Esophagus (tissue), 2 donors: ENCODE measurements at regions not wholly inside any gene's neighbourhood (a gene's known extent, or its start where the extent isn't known, plus 50 kb on each side); places are given as distances from the start of the nearest gene placed in this dataset.

Source experiments
- H3K27ac ChIP-seq, 2 donors: one replicate each; pipeline ENCODE4 v1.5.1; 2013; ENCODE audit warnings: low read depth in 2 of 2, mild to moderate bottlenecking in 2 of 2, inconsistent platforms in 1 of 2, low read length in 1 of 2, moderate library complexity in 1 of 2
- H3K27me3 ChIP-seq, 2 donors: one replicate each; pipeline ENCODE4 v1.6.1; 2013; ENCODE audit warnings: low read length in 2 of 2, control low read depth in 1 of 2, mild to moderate bottlenecking in 1 of 2; ENCODE audit not compliant: insufficient read depth in 2 of 2, control insufficient read depth in 1 of 2
- H3K36me3 ChIP-seq, 2 donors: one replicate each; pipeline ENCODE4 v1.6.1; 2013; ENCODE audit warnings: low read length in 1 of 2; ENCODE audit not compliant: control insufficient read depth in 2 of 2, insufficient read depth in 2 of 2
- H3K4me1 ChIP-seq, 2 donors: one replicate each; pipeline ENCODE4 v1.6.1; 2013; ENCODE audit warnings: low read length in 1 of 2; ENCODE audit not compliant: control insufficient read depth in 2 of 2, insufficient read depth in 2 of 2
- H3K4me3 ChIP-seq, 2 donors: one replicate each; pipeline ENCODE4 v1.5.1; 2013; ENCODE audit warnings: low read length in 2 of 2, mild to moderate bottlenecking in 2 of 2, low read depth in 1 of 2, moderate library complexity in 1 of 2
- H3K9me3 ChIP-seq, 2 donors: one replicate each; pipeline ENCODE4 v1.6.1; 2013; ENCODE audit warnings: mild to moderate bottlenecking in 2 of 2, low read depth in 1 of 2, low read length in 1 of 2, moderate library complexity in 1 of 2; ENCODE audit not compliant: control insufficient read depth in 2 of 2, insufficient read depth in 1 of 2
- WGBS, 2 donors: extraction: QIAGEN DNeasy Blood & Tissue Kit; methylation state at CpG; one replicate each; pipeline ENCODE4 v1.1.7; 2013; 5-methylcytosine and 5-hydroxymethylcytosine counted together
- donor health status: healthy with polysubstance abuse.
- donor health status: Bipolar disorder and iron deficiency.

DNA sequence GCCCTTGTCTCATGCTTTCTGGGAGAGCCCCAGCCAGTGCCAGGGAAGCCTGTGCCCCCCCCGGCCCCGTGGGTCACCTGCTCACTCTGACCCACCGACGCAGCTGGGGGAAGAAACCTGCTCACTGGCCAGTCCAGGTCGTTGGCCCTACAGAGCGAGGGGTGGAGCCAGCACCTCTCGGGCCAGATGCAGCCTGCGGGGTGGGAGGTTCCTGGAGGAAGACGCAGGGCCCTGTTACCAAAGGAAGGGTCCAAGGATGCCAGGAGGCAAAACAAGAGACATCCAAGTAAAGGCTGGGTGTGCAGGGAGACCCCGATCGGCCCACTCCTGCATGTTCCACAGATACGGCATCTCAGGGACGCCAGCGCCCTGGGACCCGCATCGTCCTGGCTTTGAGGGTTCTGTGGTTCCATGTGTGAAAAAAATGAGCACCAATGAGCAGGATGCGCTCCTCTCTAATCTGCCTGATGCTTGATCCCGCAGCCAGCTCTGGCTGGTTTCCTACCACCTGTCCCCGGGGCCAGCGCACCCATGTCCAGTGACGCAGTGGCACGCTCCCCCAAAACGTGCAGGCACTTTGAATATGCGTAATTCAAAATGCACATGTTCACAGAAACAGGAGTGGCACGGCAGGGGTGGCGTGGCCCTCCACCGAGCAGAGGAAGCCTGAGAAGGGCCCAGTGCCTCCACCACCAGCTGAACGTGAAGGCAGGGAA lies 66.0 kb upstream of the GALNT9 start:
- Histone ChIP-seq H3K4me3 (no peak overlapping the region), H3K36me3 (no peaks in the 10 kb centered on the region), H3K27ac (no peak overlapping the region), H3K4me1 (no peaks in the 10 kb centered on the region), H3K9me3 (peaks cover 0 to 5% of the 10 kb centered on the region in 2 donors), H3K27me3 (peaks cover 0 to 11% of the 10 kb centered on the region in 2 donors)
- WGBS, 2 donors = 75 to 81% methylated on average over 28 of the region's 28 CpGs

DNA sequence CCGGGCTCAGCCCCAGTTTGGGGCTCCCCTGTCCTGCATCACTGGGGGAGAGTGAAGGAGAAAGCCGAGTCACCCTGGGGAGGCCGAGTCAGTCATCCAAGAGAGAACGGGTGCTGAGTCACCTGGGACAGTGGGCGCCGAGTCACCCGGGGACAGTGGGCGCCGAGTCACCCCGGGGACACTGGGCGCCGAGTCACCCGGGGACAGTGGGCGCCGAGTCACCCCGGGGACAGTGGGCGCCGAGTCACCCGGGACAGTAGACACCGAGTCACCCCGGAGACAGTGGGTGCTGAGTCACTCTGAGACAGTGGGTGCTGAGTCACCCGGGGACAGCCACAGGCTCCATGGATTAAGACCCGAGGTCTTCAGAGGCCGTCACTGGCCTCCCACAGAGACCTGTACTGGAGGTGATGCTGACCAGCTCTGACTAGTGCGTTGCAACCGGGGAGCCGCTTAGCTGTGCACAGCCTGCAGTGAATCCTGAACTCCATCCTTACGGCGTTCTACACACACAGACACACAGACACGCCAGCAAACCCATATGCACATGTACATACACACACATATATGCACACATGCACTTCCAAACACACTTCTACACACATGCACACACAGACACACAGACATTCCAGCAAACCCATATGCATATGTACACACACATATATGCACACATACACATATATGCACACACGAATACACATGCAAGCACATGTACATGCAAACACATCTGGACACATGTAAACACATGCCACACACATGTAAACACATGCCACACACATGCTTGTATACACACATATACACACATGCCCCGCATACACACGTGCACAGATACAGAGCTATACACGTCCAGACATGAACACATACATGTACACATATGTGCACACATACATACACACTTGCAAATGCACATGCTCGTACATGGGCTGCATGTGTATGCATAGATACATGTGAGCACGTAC lies 64.9 kb upstream of the GALNT9 start:
- 68 to 71% methylated on average over 36 of the region's 36 CpGs for WGBS, 2 donors
- peaks cover 0 to 5% of the 10 kb centered on the region in 2 donors for H3K9me3 ChIP-seq
- no peaks in the 10 kb centered on the region for H3K4me1 ChIP-seq
- no peak overlapping the region for H3K4me3 ChIP-seq
- no peaks in the 10 kb centered on the region for H3K36me3 ChIP-seq
- H3K27me3 ChIP-seq = peaks cover 0 to 4% of the 10 kb centered on the region in 2 donors
- no peak overlapping the region for H3K27ac ChIP-seq

GRCh38 chr12:132393245-132393795 lies 63.9 kb upstream of the GALNT9 start:
- Histone ChIP-seq H3K4me1 (no peaks in the 10 kb centered on the region), H3K27ac (no peak overlapping the region), H3K9me3 (peaks cover 0 to 7% of the 10 kb centered on the region in 2 donors), H3K27me3 (peaks cover 0 to 2% of the 10 kb centered on the region in 2 donors), H3K4me3 (no peak overlapping the region), H3K36me3 (no peaks in the 10 kb centered on the region)
- WGBS, 2 donors = 49 to 58% methylated on average over 19 of the region's 19 CpGs

GRCh38 chr12:132392389-132393244 lies 63.2 kb upstream of the GALNT9 start:
- no peaks in the 10 kb centered on the region for H3K27me3 ChIP-seq
- no peak overlapping the region for H3K27ac ChIP-seq
- H3K36me3 ChIP-seq = no peaks in the 10 kb centered on the region
- 81 to 84% methylated on average over 31 to 37 of the region's 43 CpGs for WGBS, 2 donors
- H3K9me3 ChIP-seq = peaks cover 0 to 7% of the 10 kb centered on the region in 2 donors
- H3K4me3 ChIP-seq = no peak overlapping the region
- no peaks in the 10 kb centered on the region for H3K4me1 ChIP-seq

DNA sequence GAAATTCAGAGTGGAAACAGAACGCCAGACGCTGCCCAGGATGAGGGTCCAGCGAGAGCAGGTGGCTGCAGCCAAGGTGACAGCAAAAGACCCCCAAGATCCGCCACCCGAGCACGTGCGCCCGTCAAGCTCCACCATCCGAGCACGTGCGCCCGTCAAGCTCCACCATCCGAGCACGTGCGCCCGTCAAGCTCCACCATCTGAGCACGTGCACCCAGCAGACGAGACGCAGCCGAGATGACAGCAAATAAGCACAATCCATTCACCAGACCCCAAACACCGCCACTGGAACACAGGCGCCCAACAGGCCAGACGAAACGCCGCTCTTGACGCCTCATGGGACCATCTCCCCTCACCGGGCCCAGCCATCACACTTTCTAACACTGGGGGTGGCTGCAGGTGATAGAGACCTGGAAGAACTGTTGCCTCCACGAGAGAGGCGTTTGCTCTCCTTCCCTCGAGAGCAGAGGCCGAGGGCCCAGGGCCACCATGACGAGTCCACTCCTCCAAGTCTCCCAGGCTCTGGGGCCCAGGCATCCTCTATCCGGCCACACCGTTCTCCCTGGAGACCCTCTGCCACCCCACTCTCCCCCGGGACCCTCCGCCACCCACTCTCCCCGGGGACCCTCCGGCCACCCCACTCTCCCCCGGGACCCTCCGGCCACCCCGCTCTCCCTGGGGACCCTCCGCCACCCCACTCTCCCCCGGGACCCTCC lies 62.1 kb upstream of the GALNT9 start:
- 89 to 91% methylated on average over 37 to 43 of the region's 43 CpGs for whole genome bisulfite sequencing, 2 donors
- peaks cover 0 to 3% of the 10 kb centered on the region in 2 donors for H3K27me3 ChIP-seq

GRCh38 chr12:132390287-132391076 lies 61.1 kb upstream of the GALNT9 start:
- Histone ChIP-seq H3K36me3 (no peaks in the 10 kb centered on the region), H3K9me3 (peaks cover 0 to 7% of the 10 kb centered on the region in 2 donors), H3K27ac (no peak overlapping the region), H3K4me1 (no peaks in the 10 kb centered on the region), H3K27me3 (peaks cover 0 to 3% of the 10 kb centered on the region in 2 donors), H3K4me3 (no peak overlapping the region)
- 78 to 82% methylated on average over 23 of the region's 23 CpGs for WGBS, 2 donors

More for the DNA sequence above, 62.1 kb upstream of the GALNT9 start:
- H3K4me1 ChIP-seq = no peaks in the 10 kb centered on the region
- no peaks in the 10 kb centered on the region for H3K36me3 ChIP-seq
- no peak overlapping the region for H3K27ac ChIP-seq
- peaks cover 0 to 7% of the 10 kb centered on the region in 2 donors for H3K9me3 ChIP-seq
- no peak overlapping the region for H3K4me3 ChIP-seq

DNA sequence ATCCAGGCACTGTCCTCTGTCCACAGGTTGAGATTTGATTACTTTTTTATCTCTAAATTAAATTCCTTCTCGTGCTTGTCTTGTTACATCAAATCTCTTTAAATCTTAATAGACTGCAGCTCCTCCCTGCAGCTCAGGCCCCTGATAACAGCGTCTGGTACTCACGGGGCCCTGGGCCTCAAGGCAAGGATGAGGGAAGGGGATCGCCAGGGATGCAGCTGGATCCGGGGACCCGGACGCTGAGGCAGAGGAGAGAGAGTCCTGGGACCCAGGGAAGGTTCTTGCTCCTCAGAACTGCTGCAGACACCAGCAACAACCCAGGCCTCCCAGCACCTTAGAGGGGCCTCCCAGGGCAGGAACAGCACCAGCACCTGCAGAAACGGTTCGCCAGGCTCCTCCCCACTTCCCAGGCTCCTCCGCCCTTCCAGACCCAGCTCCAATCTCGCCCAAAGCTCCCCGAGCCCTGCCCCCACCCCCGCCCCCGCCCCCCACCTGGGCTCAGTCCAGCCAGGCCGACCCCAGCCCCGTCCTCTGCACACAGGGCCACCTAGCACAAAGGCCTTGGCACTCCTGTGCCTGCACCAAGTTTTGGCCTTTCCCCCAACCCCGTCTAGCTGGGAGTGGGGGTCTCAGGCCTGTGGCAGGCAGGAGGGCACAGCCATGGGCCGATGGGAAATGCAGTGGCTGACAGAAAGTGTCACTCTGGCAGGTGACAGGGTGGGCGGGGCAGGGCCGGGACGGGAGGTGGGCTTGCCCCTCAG lies 60.3 kb upstream of the GALNT9 start:
- no peaks in the 10 kb centered on the region for H3K4me1 ChIP-seq
- H3K27me3 ChIP-seq = peaks cover 0 to 3% of the 10 kb centered on the region in 2 donors
- 38 to 40% methylated on average over 13 to 21 of the region's 21 CpGs for WGBS, 2 donors

DNA sequence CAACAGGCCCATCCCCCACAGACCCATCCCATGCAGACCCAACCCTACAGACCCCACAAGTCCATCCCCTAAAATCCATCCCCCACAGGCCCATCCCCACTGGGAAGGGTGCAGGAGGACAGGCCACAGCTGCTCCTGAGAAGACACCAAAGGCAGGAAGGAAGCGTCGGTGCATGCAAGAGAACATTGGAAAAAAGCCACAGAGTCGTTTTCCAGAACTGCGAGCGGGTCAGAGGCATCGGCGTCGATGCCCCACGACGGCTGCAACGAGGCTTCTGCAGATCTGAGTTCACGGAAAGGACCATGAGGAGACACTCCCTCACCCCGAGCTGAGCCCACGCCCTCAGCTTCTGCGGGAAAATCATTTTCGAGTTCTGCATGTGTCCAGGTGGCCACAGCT lies 59.6 kb upstream of the GALNT9 start:
- Histone ChIP-seq H3K27me3 (peaks cover 0 to 3% of the 10 kb centered on the region in 2 donors), H3K36me3 (no peaks in the 10 kb centered on the region), H3K4me3 (no peak overlapping the region), H3K4me1 (no peaks in the 10 kb centered on the region), H3K9me3 (peaks cover 0 to 2% of the 10 kb centered on the region in 2 donors), H3K27ac (no peak overlapping the region)
- WGBS, 2 donors = 46 to 52% methylated on average over 16 of the region's 16 CpGs

More for the DNA sequence above, 60.3 kb upstream of the GALNT9 start:
- Histone ChIP-seq H3K9me3 (peaks cover 0 to 7% of the 10 kb centered on the region in 2 donors), H3K36me3 (no peaks in the 10 kb centered on the region), H3K27ac (no peak overlapping the region), H3K4me3 (no peak overlapping the region)
